T-cell (primary cell): ENCODE measurements at regions not wholly inside any gene's neighbourhood (a gene's known extent, or its start where the extent isn't known, plus 50 kb on each side); places are given as distances from the start of the nearest gene placed in this dataset.

Source experiments
- ATAC-seq, 4 experiments: fragments of 200-7000 bp in 3 of 4; fragments of 150-1000 bp in 1 of 4; cut with Tn5 transposase; replicated peaks in 1 of 4; 1 replicate in 3 of 4; 2 replicates in 1 of 4; pipeline ENCODE4 v1.10.0; 2021; ENCODE audit warnings: moderate library complexity in 3 of 4, mild to moderate bottlenecking in 2 of 4, moderate number of reproducible peaks in 1 of 4
- CTCF ChIA-PET, 2 donors: fragments of 300-600 bp; sonication (Branson Sonifier 250); formaldehyde crosslinking; loops; one replicate each; lab custom pipeline; 2022; ENCODE audit warnings: antibody characterized with exemption in 2 of 2; lab: Charles Lee
- POLR2A ChIA-PET, 2 donors: fragments of 300-600 bp; sonication (Branson Sonifier 250); formaldehyde crosslinking; loops; one replicate each; lab custom pipeline; 2022; ENCODE audit warnings: antibody characterized with exemption in 2 of 2; lab: Charles Lee
- DNase-seq, 35 experiments: peaks; one replicate each; pipeline versions ENCODE4 v3.0.0 to v3.0.0-alpha.2; 2013 to 2023
- H3K27ac ChIP-seq: one replicate; pipeline ENCODE4 v1.5.1; 2013; ENCODE audit warnings: low read length
- H3K27me3 ChIP-seq, 2 experiments: replicated peaks in 1 of 2; 1 replicate in 1 of 2; 2 replicates in 1 of 2; pipeline versions ENCODE4 v1.6.1 to v1.7.0; 2013; ENCODE audit warnings: low read length in 1 of 2, mixed read lengths in 1 of 2; ENCODE audit not compliant: control insufficient read depth in 2 of 2, insufficient read depth in 2 of 2; ENCODE audit errors: extremely low read depth in 1 of 2
- H3K36me3 ChIP-seq, 2 donors: 1 replicate in 1 of 2; 2 replicates in 1 of 2; pipeline versions ENCODE4 v1.6.1 to v1.7.0; 2013; ENCODE audit warnings: low read length in 1 of 2; ENCODE audit not compliant: control insufficient read depth in 2 of 2, insufficient read depth in 1 of 2; ENCODE audit errors: extremely low read depth in 1 of 2
- H3K4me1 ChIP-seq, 2 experiments: 1 replicate in 1 of 2; 2 replicates in 1 of 2; pipeline versions ENCODE4 v1.6.1 to v1.7.0; 2013; ENCODE audit warnings: low read length in 2 of 2, mixed read lengths in 1 of 2; ENCODE audit not compliant: insufficient read depth in 2 of 2, control insufficient read depth in 1 of 2; ENCODE audit errors: extremely low read depth in 1 of 2
- H3K4me3 ChIP-seq, 2 donors: 1 replicate in 1 of 2; 2 replicates in 1 of 2; pipeline versions ENCODE4 v1.5.1 to v1.7.0; 2013; ENCODE audit warnings: mild to moderate bottlenecking in 2 of 2, low read length in 1 of 2, moderate library complexity in 1 of 2; ENCODE audit not compliant: control insufficient read depth in 1 of 2; ENCODE audit errors: extremely low read depth in 1 of 2
- H3K9me3 ChIP-seq: 2 replicates; pipeline ENCODE4 v1.7.0; 2013
- H3K27ac Mint-ChIP-seq, 2 donors: one replicate each; pipeline ENCODE4 v1.8.0; 2020 to 2021; ENCODE audit warnings: mild to moderate bottlenecking in 2 of 2, mixed read lengths in 2 of 2
- H3K27me3 Mint-ChIP-seq, 2 donors: one replicate each; pipeline ENCODE4 v1.8.0; 2021 to 2022; ENCODE audit warnings: mixed read lengths in 2 of 2
- H3K36me3 Mint-ChIP-seq: one replicate; pipeline ENCODE4 v1.8.0; 2021; ENCODE audit warnings: mixed read lengths
- H3K4me1 Mint-ChIP-seq, 3 donors: one replicate each; pipeline ENCODE4 v1.8.0; 2020 to 2022; ENCODE audit warnings: mixed read lengths in 3 of 3, mild to moderate bottlenecking in 1 of 3
- H3K4me3 Mint-ChIP-seq, 3 donors: one replicate each; pipeline ENCODE4 v1.8.0; 2020 to 2022; ENCODE audit warnings: mild to moderate bottlenecking in 3 of 3, mixed read lengths in 3 of 3, moderate library complexity in 3 of 3
- H3K9me3 Mint-ChIP-seq, 3 donors: one replicate each; pipeline ENCODE4 v1.8.0; 2020 to 2022; ENCODE audit warnings: mixed read lengths in 3 of 3
- WGBS: methylation state at CpG from one replicate; pipeline ENCODE4 v1.1.5; 2013; ENCODE audit warnings: missing lambda C conversion rate; ENCODE audit not compliant: insufficient coverage; 5-methylcytosine and 5-hydroxymethylcytosine counted together

DNA sequence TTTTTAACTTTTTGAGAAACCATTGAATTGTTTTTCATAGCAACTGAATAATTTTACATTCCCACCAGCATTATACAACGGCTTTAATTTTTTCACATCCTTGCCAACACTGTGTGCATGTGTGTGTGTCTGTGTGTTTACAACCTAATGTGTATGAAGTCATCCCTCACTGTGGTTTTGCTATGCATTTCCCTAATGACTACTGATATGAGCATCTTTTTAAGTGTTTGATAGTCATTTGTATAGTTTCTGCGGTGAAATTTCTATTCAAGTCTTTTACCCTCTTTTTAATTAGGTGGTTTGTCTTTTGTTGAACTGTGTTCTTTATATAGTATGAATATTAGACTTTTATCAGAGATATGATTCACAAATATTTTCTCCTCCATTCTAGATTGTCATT, 263.1 kb upstream of the COX7C start:
- H3K27ac ChIP-seq, result no peak overlapping the region
- no peaks in the 10 kb centered on the region for H3K27me3 Mint-ChIP-seq
- ChIA-PET CTCF (interaction anchor here in 1 of 2 donors (0.6 kb wide), 1 partner anchor 656 kb away, joined by 3 read pairs; no protein-coding TSS in a partner anchor), POLR2A (no interaction called here)
- no peak overlapping the region for H3K4me3 ChIP-seq
- whole genome bisulfite sequencing, result no CpG with 5 or more reads among the region's 2 CpGs
- no peaks in the 10 kb centered on the region for H3K4me1 ChIP-seq
- DNase-seq, result no peak
- no peaks in the 10 kb centered on the region for H3K4me1 Mint-ChIP-seq
- H3K9me3 ChIP-seq, result no peaks in the 10 kb centered on the region
- H3K27me3 ChIP-seq, result no peaks in the 10 kb centered on the region
- no peak overlapping the region for H3K27ac Mint-ChIP-seq
- H3K9me3 Mint-ChIP-seq, result no peaks in the 10 kb centered on the region
- no peak for ATAC-seq
- no peaks in the 10 kb centered on the region for H3K36me3 Mint-ChIP-seq
- H3K4me3 Mint-ChIP-seq, result no peak overlapping the region
- H3K36me3 ChIP-seq, result no peaks in the 10 kb centered on the region

DNA sequence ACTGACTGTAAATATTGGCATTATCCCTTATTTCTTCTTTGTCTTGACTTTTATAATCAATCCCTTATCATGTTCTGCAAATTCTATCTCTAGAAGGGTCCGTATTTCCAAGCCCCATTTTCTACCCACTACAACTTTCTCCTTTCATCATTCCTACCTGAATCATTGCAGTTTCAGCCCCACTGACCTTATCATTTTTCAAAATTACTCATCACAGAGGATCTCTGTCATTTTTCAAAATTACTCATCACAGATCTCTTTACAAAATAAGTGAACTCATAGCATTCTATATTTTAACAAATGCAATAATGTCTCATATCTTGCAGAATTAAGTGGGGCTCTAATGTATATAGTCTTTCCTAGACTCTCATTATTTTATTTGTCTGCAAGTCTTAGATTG, 256.9 kb upstream of the COX7C start:
- Histone ChIP-seq H3K4me1 (no peaks in the 10 kb centered on the region), H3K36me3 (no peaks in the 10 kb centered on the region), H3K9me3 (no peaks in the 10 kb centered on the region), H3K27ac (no peak overlapping the region), H3K4me3 (no peak overlapping the region), H3K27me3 (no peaks in the 10 kb centered on the region)
- POLR2A ChIA-PET, result interaction anchor here in 1 of 2 donors (0.6 kb wide), 1 partner anchor 1202 kb away, joined by 3 read pairs; no protein-coding TSS in a partner anchor
- Mint-ChIP-seq H3K36me3 (no peaks in the 10 kb centered on the region), H3K4me3 (no peak overlapping the region), H3K27me3 (no peaks in the 10 kb centered on the region), H3K27ac (no peak overlapping the region), H3K9me3 (peaks cover 0 to 3% (median 0%) of the 10 kb centered on the region in 3 donors), H3K4me1 (no peaks in the 10 kb centered on the region)
- 50% methylated on average over 1 of the region's 1 CpG for WGBS
- DNase-seq (no peak), ATAC-seq (no peak)
- CTCF ChIA-PET, result no interaction called here

DNA sequence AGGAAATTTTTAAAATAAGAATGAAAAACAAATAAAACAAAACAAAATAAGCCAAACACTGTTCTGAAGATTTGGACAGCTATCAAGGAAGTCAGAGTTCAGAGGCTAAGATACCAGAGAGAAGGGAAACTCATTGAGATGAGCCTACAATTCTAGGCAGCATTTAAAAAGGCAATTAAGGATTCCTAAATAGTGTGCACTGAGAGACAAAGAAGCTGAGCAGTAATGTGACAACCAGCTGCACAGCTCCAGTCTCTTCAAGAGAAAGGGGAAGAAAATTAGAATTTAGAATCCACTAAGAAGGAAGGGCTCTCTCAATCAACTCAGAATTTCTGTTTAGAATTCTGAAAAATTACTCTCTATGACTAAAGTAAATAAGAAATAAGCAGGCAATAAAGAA, 246.7 kb upstream of the COX7C start:
- CTCF ChIA-PET, result no interaction called here
- no peak overlapping the region for H3K4me3 Mint-ChIP-seq
- DNase-seq (no peak), ATAC-seq (no peak)
- POLR2A ChIA-PET, result no interaction called here
- no peaks in the 10 kb centered on the region for H3K9me3 ChIP-seq
- no peaks in the 10 kb centered on the region for H3K27me3 Mint-ChIP-seq
- no peaks in the 10 kb centered on the region for H3K4me1 Mint-ChIP-seq
- no peak overlapping the region for H3K4me3 ChIP-seq
- H3K27ac ChIP-seq, result no peak overlapping the region
- no peak overlapping the region for H3K27ac Mint-ChIP-seq
- no peaks in the 10 kb centered on the region for H3K4me1 ChIP-seq
- no peaks in the 10 kb centered on the region for H3K36me3 ChIP-seq
- no peaks in the 10 kb centered on the region for H3K36me3 Mint-ChIP-seq
- peaks cover 0 to 8% (median 6%) of the 10 kb centered on the region in 3 donors for H3K9me3 Mint-ChIP-seq
- H3K27me3 ChIP-seq, result no peaks in the 10 kb centered on the region

DNA sequence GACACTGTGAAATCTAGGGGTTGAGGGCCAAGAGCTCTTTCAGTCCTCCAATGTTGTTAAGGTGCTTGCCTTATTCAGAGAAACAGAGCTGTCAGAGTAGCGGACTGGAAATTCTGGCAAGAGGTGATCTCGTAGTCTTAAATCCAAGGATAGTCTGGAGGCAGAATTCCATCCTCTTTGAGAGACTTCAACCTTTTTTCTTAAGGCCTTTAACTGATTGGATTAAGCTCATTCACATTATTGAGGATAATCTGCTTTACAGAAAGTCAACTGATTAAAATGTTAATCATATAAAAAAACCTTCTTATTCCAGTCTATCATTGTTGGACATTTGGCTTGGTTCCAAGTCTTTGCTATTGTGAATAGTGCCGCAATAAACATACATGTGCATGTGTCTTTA, 243.1 kb upstream of the COX7C start:
- H3K4me1 Mint-ChIP-seq, result no peaks in the 10 kb centered on the region
- CTCF ChIA-PET, result no interaction called here
- ATAC-seq, result no peak

DNA sequence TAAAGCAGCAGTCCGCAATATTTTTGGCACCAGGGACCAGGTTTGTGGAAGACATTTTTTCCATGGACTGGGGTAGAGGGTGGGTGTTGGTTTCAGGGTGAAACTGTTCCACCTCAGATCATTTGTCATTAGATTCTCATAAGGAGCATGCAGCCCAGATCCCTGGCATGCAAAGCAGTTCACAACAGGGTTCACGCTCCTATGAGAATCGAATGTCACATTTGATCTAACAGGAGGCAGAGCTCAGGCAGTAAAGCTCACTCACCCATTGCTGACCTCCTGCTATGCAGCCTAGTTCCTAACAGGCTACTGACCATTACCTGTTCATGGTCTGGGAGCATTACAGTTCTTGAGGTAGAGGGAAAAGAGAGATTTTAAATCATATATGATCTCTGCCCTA, 241.5 kb upstream of the COX7C start:
- no peak overlapping the region for H3K4me3 ChIP-seq
- H3K27ac Mint-ChIP-seq, result no peak overlapping the region
- H3K27me3 ChIP-seq, result no peaks in the 10 kb centered on the region
- ChIA-PET POLR2A (no interaction called here), CTCF (no interaction called here)
- H3K36me3 Mint-ChIP-seq, result no peaks in the 10 kb centered on the region
- H3K27ac ChIP-seq, result no peak overlapping the region
- H3K9me3 Mint-ChIP-seq, result peaks cover 0 to 8% (median 6%) of the 10 kb centered on the region in 3 donors
- H3K9me3 ChIP-seq, result no peaks in the 10 kb centered on the region
- no peak overlapping the region for H3K4me3 Mint-ChIP-seq
- no peaks in the 10 kb centered on the region for H3K4me1 Mint-ChIP-seq
- 70% methylated on average over 2 of the region's 3 CpGs for WGBS
- no peaks in the 10 kb centered on the region for H3K27me3 Mint-ChIP-seq
- no peaks in the 10 kb centered on the region for H3K4me1 ChIP-seq
- ATAC-seq (no peak), DNase-seq (no peak)
- no peaks in the 10 kb centered on the region for H3K36me3 ChIP-seq

More for the DNA sequence above, 243.1 kb upstream of the COX7C start:
- Histone ChIP-seq H3K4me1 (no peaks in the 10 kb centered on the region), H3K27me3 (no peaks in the 10 kb centered on the region), H3K27ac (no peak overlapping the region), H3K9me3 (no peaks in the 10 kb centered on the region), H3K36me3 (no peaks in the 10 kb centered on the region), H3K4me3 (no peak overlapping the region)
- H3K9me3 Mint-ChIP-seq, result peaks cover 0 to 8% (median 6%) of the 10 kb centered on the region in 3 donors
- H3K27me3 Mint-ChIP-seq, result no peaks in the 10 kb centered on the region
- POLR2A ChIA-PET, result no interaction called here
- H3K36me3 Mint-ChIP-seq, result no peaks in the 10 kb centered on the region
- H3K4me3 Mint-ChIP-seq, result no peak overlapping the region
- WGBS, result no CpG with 5 or more reads among the region's 3 CpGs
- no peak overlapping the region for H3K27ac Mint-ChIP-seq
- DNase-seq, result no peak

DNA sequence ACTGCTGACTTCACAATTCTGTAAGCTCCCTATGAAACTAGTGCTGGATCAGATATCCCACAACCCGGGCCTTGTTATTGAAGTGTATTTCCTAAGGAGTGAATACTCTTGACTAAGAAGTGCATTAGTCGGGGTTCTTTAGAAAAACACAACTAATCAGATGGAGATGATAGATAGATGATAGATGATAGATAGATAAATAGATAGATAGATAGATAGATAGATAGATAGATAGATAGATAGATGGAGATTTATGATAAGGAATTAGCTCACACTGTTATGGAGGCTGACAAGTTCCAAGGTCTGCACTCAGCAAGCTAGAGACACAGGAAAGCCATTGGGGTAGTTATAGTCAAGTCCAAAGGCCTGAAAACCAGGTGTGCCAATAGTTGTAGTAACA, 214.6 kb upstream of the COX7C start:
- Mint-ChIP-seq H3K4me1 (no peaks in the 10 kb centered on the region), H3K27me3 (no peaks in the 10 kb centered on the region), H3K9me3 (no peaks in the 10 kb centered on the region), H3K27ac (no peak overlapping the region), H3K4me3 (no peak overlapping the region), H3K36me3 (no peaks in the 10 kb centered on the region)
- H3K4me3 ChIP-seq, result no peak overlapping the region
- 80% methylated on average over 1 of the region's 2 CpGs for WGBS
- ATAC-seq (no peak), DNase-seq (no peak)
- H3K27me3 ChIP-seq, result no peaks in the 10 kb centered on the region
- ChIA-PET POLR2A (interaction anchor here in 1 of 2 donors (0.6 kb wide), 1 partner anchor 129 kb away, joined by 10 read pairs; no protein-coding TSS in a partner anchor), CTCF (no interaction called here)
- H3K4me1 ChIP-seq, result no peaks in the 10 kb centered on the region
- H3K36me3 ChIP-seq, result no peaks in the 10 kb centered on the region
- H3K27ac ChIP-seq, result no peak overlapping the region
- H3K9me3 ChIP-seq, result no peaks in the 10 kb centered on the region

DNA sequence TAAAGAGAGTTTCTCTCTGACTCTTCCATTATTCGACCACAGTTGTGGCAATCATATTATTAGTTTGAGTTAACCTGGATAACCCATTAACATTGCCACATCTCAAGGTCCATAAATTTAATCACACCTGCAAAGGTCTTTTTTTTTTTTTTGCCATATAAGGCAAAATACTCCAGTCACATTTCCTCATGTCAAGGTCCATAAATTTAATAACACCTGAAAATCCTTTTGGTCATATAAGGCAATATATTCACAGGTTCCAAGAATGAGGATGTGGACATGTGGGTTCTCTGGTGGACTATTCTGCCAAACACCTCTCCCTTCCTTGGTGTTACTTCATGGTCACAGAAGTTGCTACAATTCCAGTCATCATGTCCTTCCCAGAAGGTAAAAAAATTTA, 213.5 kb upstream of the COX7C start:
- Mint-ChIP-seq H3K4me1 (no peaks in the 10 kb centered on the region), H3K9me3 (no peaks in the 10 kb centered on the region), H3K27me3 (no peaks in the 10 kb centered on the region), H3K4me3 (no peak overlapping the region), H3K36me3 (no peaks in the 10 kb centered on the region), H3K27ac (no peak overlapping the region)
- no peaks in the 10 kb centered on the region for H3K4me1 ChIP-seq
- no CpG with 5 or more reads among the region's 1 CpG for WGBS
- H3K27ac ChIP-seq, result no peak overlapping the region
- H3K27me3 ChIP-seq, result no peaks in the 10 kb centered on the region
- H3K9me3 ChIP-seq, result no peaks in the 10 kb centered on the region
- ATAC-seq (no peak), DNase-seq (no peak)
- no peak overlapping the region for H3K4me3 ChIP-seq
- no peaks in the 10 kb centered on the region for H3K36me3 ChIP-seq
- POLR2A ChIA-PET, result interaction anchor here in 1 of 2 donors (0.6 kb wide), 2 partner anchors 265 to 465 kb away, joined by 3 to 4 read pairs; no protein-coding TSS in a partner anchor
- CTCF ChIA-PET, result no interaction called here
